ENCODE measurements at regions not wholly inside any gene's neighbourhood (a gene's known extent, or its start where the extent isn't known, plus 50 kb on each side); places are given as distances from the start of the nearest gene placed in this dataset.

DNA sequence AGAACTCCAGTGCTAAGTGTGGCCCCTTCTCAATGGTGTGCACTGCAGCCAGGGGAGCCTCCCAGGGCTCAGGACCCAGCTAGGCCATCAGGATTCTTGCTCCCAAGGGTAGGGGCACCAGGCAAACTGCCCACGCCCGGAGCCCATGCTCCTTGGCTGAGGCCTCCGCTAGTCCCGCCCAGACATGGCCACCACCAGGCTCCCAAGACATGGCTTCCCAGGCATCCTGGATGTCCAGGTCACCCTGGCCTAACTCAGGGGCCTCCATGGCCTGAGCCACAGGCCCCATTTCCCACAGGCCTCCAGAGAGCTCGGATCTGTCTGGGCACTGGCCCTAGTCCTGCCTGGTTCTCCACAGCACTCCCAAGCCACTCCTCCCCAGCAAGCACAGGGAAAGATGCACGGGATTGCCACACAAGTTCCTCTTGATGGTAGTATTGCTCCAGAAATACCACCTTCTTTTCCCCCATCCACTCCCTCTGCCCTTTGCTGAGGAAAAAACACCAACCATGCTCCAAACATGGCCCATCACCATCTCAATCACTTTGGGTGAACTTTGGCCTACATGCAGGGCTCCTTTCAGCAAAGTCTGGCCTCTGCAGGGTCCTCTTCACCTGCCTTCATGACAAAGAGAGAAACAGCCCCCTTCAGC is 274.7 kb upstream of the AGTR2 start:
- Histone ChIP-seq H3K36me3 (ENCODE audit: insufficient read depth, low read length) (no peaks in the 10 kb centered on the region), H3K27me3 (ENCODE audit: control insufficient read depth in 1 of 2, insufficient read depth in 2 of 2, low read length in 2 of 2) (peaks cover 0 to 2% of the 10 kb centered on the region in 2 donors), H3K9ac (ENCODE audit: low read length) (no peak overlapping the region), H3K27ac (ENCODE audit: low read depth, low read length) (no peak overlapping the region), H3K9me3 (ENCODE audit: low read length) (no peaks in the 10 kb centered on the region), H3K4me3 (ENCODE audit: low read depth in 1 of 2, low read length in 2 of 2) (no peak overlapping the region), H3K4me1 (ENCODE audit: insufficient read depth, low read length) (peaks cover 20% of the 10 kb centered on the region)

DNA sequence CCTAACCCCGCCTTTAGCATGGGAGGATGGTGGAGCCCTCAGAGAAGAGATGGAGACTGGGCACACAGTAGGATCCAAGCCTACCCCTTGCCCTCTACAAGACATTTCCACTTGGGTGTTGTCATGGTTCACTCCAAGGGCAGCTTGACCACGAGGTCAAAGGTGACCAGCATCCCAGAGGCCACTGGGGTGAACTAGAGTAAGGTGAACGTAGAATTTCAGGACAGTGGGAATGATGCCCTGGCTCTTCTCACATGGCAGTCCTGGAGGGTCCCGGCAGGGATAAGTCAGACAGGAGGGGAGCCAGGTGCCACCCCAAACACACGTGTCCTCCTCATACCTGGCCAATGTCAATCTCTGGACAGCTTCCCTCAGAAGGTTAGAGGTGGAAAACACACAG is 274.2 kb upstream of the AGTR2 start:
- no peak overlapping the region for H3K9ac ChIP-seq (ENCODE audit: low read length)
- no peak overlapping the region for H3K4me3 ChIP-seq (ENCODE audit: low read depth in 1 of 2, low read length in 2 of 2)
- H3K4me1 ChIP-seq (ENCODE audit: insufficient read depth, low read length): peaks cover 20% of the 10 kb centered on the region
- peaks cover 0 to 8% of the 10 kb centered on the region in 2 donors for H3K27me3 ChIP-seq (ENCODE audit: control insufficient read depth in 1 of 2, insufficient read depth in 2 of 2, low read length in 2 of 2)
- H3K36me3 ChIP-seq (ENCODE audit: insufficient read depth, low read length): no peaks in the 10 kb centered on the region
- H3K9me3 ChIP-seq (ENCODE audit: low read length): no peaks in the 10 kb centered on the region
- H3K27ac ChIP-seq (ENCODE audit: low read depth, low read length): no peak overlapping the region

DNA sequence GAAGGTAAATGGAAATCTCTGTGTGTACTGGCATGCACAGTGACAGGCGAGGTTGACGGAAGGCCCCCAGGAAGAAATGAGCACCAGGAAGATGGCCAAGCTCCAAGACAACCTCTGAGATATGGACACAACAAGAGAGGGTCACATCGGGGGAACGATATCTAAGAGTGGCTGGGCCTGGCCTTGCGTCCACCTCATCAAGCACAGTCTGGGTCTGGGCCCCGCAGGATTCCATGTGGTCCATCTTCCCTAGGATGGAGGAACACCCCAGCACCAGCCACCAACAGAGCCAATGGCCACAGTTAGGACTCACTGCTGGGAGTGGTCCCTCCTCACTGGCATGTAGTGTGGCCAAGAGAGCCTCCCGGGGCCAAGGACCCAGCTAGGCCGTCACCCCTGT is 272.6 kb upstream of the AGTR2 start:
- H3K9me3 ChIP-seq (ENCODE audit: low read length): no peaks in the 10 kb centered on the region
- no peaks in the 10 kb centered on the region for H3K36me3 ChIP-seq (ENCODE audit: insufficient read depth, low read length)
- H3K4me1 ChIP-seq (ENCODE audit: insufficient read depth, low read length): peaks cover 12% of the 10 kb centered on the region
- no peak overlapping the region for H3K27ac ChIP-seq (ENCODE audit: low read depth, low read length)
- no peak overlapping the region for H3K4me3 ChIP-seq (ENCODE audit: low read depth in 1 of 2, low read length in 2 of 2)
- no peak overlapping the region for H3K9ac ChIP-seq (ENCODE audit: low read length)
- peaks cover 0 to 9% of the 10 kb centered on the region in 2 donors for H3K27me3 ChIP-seq (ENCODE audit: control insufficient read depth in 1 of 2, insufficient read depth in 2 of 2, low read length in 2 of 2)

DNA sequence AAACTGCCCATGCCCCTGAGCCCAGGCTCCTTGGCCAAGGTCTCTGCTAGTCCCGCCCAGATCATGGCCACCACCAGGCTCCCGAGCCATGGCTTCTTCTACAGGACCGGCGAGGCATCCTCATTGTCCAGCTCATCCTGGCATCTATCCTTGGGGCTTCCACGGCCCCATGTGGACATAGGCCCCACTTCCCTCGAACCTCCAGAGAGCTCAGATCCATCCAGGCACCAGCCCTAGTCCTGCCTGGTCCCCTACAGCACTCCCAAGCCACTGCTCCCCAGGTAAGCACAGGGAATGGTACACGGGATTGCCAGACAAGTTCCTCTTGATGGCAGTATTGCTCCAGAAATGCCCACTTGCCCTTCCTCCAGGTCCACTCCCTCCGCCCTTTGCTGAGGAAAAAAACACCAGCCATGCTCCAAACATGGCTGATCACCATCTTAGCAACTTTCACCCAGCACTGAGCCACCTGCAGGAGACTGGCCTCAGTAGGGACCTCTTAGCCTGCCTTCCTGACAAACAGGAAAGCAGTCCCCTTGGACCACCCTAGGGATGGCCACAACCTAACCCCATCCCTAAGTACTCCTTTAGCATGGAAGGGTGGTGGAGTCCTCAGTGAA is 272.1 kb upstream of the AGTR2 start:
- H3K9ac ChIP-seq (ENCODE audit: low read length): no peak overlapping the region
- H3K27me3 ChIP-seq (ENCODE audit: control insufficient read depth in 1 of 2, insufficient read depth in 2 of 2, low read length in 2 of 2): peaks cover 0 to 9% of the 10 kb centered on the region in 2 donors
- no peaks in the 10 kb centered on the region for H3K36me3 ChIP-seq (ENCODE audit: insufficient read depth, low read length)
- H3K4me1 ChIP-seq (ENCODE audit: insufficient read depth, low read length): peaks cover 9% of the 10 kb centered on the region
- no peak overlapping the region for H3K4me3 ChIP-seq (ENCODE audit: low read depth in 1 of 2, low read length in 2 of 2)
- no peak overlapping the region for H3K27ac ChIP-seq (ENCODE audit: low read depth, low read length)
- H3K9me3 ChIP-seq (ENCODE audit: low read length): no peaks in the 10 kb centered on the region

DNA sequence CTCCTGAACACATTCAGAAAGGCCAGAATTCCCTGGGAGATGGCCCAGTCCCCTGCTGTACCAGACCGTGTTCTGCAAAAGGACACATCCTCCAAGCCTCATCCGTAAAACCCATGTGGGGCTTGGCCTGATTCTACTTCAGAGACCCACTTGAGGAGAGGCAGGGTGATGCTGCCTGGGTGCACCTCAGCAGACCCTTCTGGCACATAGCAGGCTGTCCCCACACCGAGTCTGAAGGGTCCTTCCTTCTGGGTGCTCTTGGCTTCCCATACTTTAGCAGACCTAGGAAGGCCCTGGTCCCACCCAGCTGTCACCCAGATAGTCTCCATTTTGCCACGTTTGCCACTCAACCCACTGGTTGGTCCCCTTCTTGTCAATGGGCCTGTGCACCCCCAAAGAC is 270.1 kb upstream of the AGTR2 start:
- H3K36me3 ChIP-seq (ENCODE audit: insufficient read depth, low read length): no peaks in the 10 kb centered on the region
- peaks cover 3% of the 10 kb centered on the region for H3K4me1 ChIP-seq (ENCODE audit: insufficient read depth, low read length)
- H3K27me3 ChIP-seq (ENCODE audit: control insufficient read depth in 1 of 2, insufficient read depth in 2 of 2, low read length in 2 of 2): peaks cover 0 to 9% of the 10 kb centered on the region in 2 donors
- H3K27ac ChIP-seq (ENCODE audit: low read depth, low read length): no peak overlapping the region
- H3K9ac ChIP-seq (ENCODE audit: low read length): no peak overlapping the region
- H3K4me3 ChIP-seq (ENCODE audit: low read depth in 1 of 2, low read length in 2 of 2): no peak overlapping the region
- no peaks in the 10 kb centered on the region for H3K9me3 ChIP-seq (ENCODE audit: low read length)

DNA sequence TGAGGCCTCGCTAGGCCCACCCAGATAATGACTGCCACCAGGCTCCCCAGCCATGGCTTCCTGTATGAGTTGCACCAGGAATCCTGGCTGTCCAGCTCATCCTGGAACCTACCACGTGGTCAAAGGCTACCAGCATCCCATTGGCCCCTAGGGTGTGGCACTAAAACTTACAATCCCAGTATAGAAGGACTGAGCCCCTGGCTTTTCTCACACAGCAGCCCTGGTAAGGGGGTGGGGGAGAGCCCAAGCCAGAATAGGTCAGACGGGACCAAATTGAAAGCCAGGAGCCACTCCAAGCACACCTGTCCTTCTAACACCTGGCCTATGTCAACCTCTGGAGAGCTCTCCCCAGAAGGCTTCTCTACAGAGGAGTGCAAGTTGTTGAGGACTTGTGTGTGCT is 269.3 kb upstream of the AGTR2 start:
- Histone ChIP-seq H3K4me3 (ENCODE audit: low read depth in 1 of 2, low read length in 2 of 2) (no peak overlapping the region), H3K27me3 (ENCODE audit: control insufficient read depth in 1 of 2, insufficient read depth in 2 of 2, low read length in 2 of 2) (peaks cover 0 to 9% of the 10 kb centered on the region in 2 donors), H3K9ac (ENCODE audit: low read length) (no peak overlapping the region), H3K4me1 (ENCODE audit: insufficient read depth, low read length) (peaks cover 3% of the 10 kb centered on the region), H3K27ac (ENCODE audit: low read depth, low read length) (no peak overlapping the region), H3K9me3 (ENCODE audit: low read length) (no peaks in the 10 kb centered on the region), H3K36me3 (ENCODE audit: insufficient read depth, low read length) (no peaks in the 10 kb centered on the region)

DNA sequence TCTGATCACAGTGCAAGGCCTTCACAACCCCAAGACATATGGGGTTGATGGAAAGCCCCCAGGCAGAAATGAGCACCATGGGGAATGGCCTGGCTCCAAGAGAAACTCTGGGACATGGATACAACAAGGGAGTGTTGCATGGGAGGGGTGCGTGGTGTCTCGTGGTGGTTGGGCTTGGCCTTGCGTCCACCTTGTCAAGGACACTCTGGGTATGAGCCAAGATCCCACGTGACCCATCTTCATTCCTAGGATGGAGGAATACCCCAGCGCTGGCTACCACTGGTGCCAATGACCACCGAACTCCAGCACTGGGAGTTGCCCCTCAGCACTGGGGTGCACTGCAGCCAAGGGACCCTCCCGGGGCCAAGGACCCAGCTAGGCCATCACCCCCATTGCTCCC is 267.5 kb upstream of the AGTR2 start:
- no peak overlapping the region for H3K4me3 ChIP-seq (ENCODE audit: low read depth in 1 of 2, low read length in 2 of 2)
- no peaks in the 10 kb centered on the region for H3K36me3 ChIP-seq (ENCODE audit: insufficient read depth, low read length)
- H3K9ac ChIP-seq (ENCODE audit: low read length): no peak overlapping the region
- peaks cover 3% of the 10 kb centered on the region for H3K4me1 ChIP-seq (ENCODE audit: insufficient read depth, low read length)
- H3K9me3 ChIP-seq (ENCODE audit: low read length): no peaks in the 10 kb centered on the region
- H3K27me3 ChIP-seq (ENCODE audit: control insufficient read depth in 1 of 2, insufficient read depth in 2 of 2, low read length in 2 of 2): peaks cover 0 to 9% of the 10 kb centered on the region in 2 donors
- H3K27ac ChIP-seq (ENCODE audit: low read depth, low read length): no peak overlapping the region

DNA sequence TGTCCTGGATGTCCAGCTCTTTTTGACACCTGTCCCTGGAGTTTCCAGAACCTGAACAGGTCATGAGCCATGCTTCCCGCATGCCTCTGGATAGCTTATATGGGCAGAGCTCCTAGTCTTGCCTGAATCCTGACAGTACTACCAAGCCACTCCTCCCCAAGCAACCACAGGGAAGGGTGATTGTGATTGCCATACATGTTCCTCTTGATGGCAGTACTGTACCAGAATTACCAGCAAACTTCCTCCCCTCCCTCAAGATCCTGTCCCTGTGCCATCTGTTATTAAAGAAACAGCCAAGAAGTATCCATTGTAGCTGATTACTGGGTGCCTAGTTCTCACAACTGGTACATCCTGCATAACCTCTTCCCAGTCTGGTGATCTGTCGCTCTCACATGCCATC is 264.3 kb upstream of the AGTR2 start:
- Histone ChIP-seq H3K36me3 (ENCODE audit: insufficient read depth, low read length) (no peaks in the 10 kb centered on the region), H3K9me3 (ENCODE audit: low read length) (no peaks in the 10 kb centered on the region), H3K9ac (ENCODE audit: low read length) (no peak overlapping the region), H3K4me1 (ENCODE audit: insufficient read depth, low read length) (no peaks in the 10 kb centered on the region), H3K27me3 (ENCODE audit: control insufficient read depth in 1 of 2, insufficient read depth in 2 of 2, low read length in 2 of 2) (peaks cover 0 to 7% of the 10 kb centered on the region in 2 donors), H3K27ac (ENCODE audit: low read depth, low read length) (no peak overlapping the region), H3K4me3 (ENCODE audit: low read depth in 1 of 2, low read length in 2 of 2) (no peak overlapping the region)

DNA sequence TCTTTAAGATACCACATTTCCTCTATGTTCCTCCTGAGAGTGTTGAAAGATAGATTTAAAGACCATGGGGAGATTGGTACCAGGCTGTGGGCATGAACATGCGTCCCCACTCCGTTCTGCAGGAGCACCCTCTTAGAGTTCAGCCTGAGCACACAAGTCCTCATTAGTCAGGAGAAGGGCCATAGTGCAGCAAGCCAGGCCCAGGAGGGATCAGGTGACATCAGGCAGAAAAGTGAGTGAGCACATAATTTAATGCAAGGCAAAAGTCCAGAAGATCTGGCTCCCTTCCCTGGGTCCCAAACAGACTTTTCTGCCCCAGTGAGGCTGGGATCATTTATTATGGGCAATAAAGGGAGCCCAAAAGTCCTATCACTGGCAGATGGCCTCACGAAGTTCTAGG is 263.7 kb upstream of the AGTR2 start:
- H3K4me1 ChIP-seq (ENCODE audit: insufficient read depth, low read length): no peaks in the 10 kb centered on the region
- H3K9me3 ChIP-seq (ENCODE audit: low read length): no peaks in the 10 kb centered on the region
- no peak overlapping the region for H3K27ac ChIP-seq (ENCODE audit: low read depth, low read length)
- H3K27me3 ChIP-seq (ENCODE audit: control insufficient read depth in 1 of 2, insufficient read depth in 2 of 2, low read length in 2 of 2): peaks cover 0 to 9% of the 10 kb centered on the region in 2 donors
- no peaks in the 10 kb centered on the region for H3K36me3 ChIP-seq (ENCODE audit: insufficient read depth, low read length)
- no peak overlapping the region for H3K9ac ChIP-seq (ENCODE audit: low read length)
- no peak overlapping the region for H3K4me3 ChIP-seq (ENCODE audit: low read depth in 1 of 2, low read length in 2 of 2)

DNA sequence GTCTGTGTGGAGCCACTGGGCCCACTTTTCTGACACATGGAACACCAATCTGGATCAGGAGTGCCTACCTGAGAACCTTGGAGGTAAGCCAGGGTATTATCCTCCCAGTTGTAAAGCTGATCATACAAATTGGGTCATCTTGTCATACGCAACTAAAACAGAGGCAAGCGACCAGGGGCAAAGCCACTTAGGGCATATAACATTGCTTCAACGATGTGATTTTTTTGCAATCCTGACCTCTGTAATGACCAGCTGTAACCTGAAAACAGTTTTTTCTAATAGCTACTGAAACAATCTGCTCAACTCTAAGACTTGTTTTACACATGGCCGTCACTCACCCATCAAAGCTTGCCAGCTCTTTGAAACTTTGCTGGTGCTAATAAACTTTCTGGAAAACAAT is 261.5 kb upstream of the AGTR2 start:
- Histone ChIP-seq H3K9ac (ENCODE audit: low read length) (no peak overlapping the region), H3K36me3 (ENCODE audit: insufficient read depth, low read length) (no peaks in the 10 kb centered on the region), H3K9me3 (ENCODE audit: low read length) (no peaks in the 10 kb centered on the region), H3K4me3 (ENCODE audit: low read depth in 1 of 2, low read length in 2 of 2) (no peak overlapping the region), H3K27me3 (ENCODE audit: control insufficient read depth in 1 of 2, insufficient read depth in 2 of 2, low read length in 2 of 2) (peaks cover 0 to 16% of the 10 kb centered on the region in 2 donors), H3K4me1 (ENCODE audit: insufficient read depth, low read length) (no peaks in the 10 kb centered on the region), H3K27ac (ENCODE audit: low read depth, low read length) (no peak overlapping the region)

DNA sequence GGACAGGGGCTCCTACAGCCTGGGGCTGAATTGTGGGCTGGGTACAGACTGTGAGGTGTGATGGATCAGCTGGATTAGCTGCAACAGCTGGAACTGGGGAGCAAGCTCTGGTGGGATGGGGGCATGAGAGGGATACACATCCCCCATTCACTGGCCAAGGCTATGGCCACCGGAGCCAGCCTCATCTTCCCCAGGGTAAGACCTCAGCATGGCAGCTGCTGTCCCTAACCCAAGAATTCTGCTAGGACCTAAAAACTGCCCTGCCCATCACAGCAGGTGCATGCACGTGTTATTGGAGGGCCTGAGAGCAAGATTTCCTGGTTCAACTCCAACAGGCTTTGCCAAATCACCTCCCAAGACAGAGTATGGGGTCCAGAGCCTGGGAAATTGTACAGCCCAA is 258.6 kb upstream of the AGTR2 start:
- Histone ChIP-seq H3K9me3 (ENCODE audit: low read length) (no peaks in the 10 kb centered on the region), H3K27me3 (ENCODE audit: control insufficient read depth in 1 of 2, insufficient read depth in 2 of 2, low read length in 2 of 2) (peaks cover 0 to 16% of the 10 kb centered on the region in 2 donors)

DNA sequence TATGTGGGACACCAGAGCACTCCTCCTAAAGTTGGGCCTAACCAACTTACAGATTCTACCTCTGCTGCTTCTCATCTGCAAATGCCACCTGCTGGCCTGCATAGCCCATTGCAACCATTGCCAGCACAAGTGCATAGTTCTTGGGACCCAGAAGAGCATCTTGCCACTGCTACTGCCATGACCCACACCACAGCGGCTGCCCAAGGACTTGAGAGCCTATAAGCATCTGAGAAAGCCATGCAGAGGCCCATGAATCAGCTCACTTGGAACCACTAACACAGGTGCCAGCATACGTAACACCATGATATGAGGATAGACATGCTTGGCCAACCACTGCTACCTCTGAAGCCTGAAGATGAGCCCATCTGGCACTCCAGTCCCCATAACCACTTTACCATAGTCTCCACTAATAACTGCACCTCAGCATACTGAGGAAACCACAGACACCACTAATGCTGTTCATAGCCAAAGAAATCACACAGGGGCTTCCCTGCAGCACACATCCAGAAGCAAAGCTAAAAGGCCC is 258.1 kb upstream of the AGTR2 start:
- Histone ChIP-seq H3K27me3 (ENCODE audit: control insufficient read depth in 1 of 2, insufficient read depth in 2 of 2, low read length in 2 of 2) (peaks cover 0 to 16% of the 10 kb centered on the region in 2 donors), H3K27ac (ENCODE audit: low read depth, low read length) (no peak overlapping the region)

More for the DNA sequence above, 258.6 kb upstream of the AGTR2 start:
- Histone ChIP-seq H3K36me3 (ENCODE audit: insufficient read depth, low read length) (no peaks in the 10 kb centered on the region), H3K4me3 (ENCODE audit: low read depth in 1 of 2, low read length in 2 of 2) (no peak overlapping the region), H3K27ac (ENCODE audit: low read depth, low read length) (no peak overlapping the region), H3K9ac (ENCODE audit: low read length) (no peak overlapping the region), H3K4me1 (ENCODE audit: insufficient read depth, low read length) (no peaks in the 10 kb centered on the region)

More for the DNA sequence above, 258.1 kb upstream of the AGTR2 start:
- Histone ChIP-seq H3K9me3 (ENCODE audit: low read length) (no peaks in the 10 kb centered on the region), H3K4me3 (ENCODE audit: low read depth in 1 of 2, low read length in 2 of 2) (no peak overlapping the region), H3K9ac (ENCODE audit: low read length) (no peak overlapping the region), H3K4me1 (ENCODE audit: insufficient read depth, low read length) (no peaks in the 10 kb centered on the region), H3K36me3 (ENCODE audit: insufficient read depth, low read length) (no peaks in the 10 kb centered on the region)
